PC-9 (cell line): ENCODE measurements at regions not wholly inside any gene's neighbourhood (a gene's known extent, or its start where the extent isn't known, plus 50 kb on each side); places are given as distances from the start of the nearest gene placed in this dataset.

Experiments
- EZH2 ChIP-seq: fragments of 200-600 bp; sonication (generic); IDR thresholded peaks from 2 replicates; pipeline ENCODE4 v1.8.0; 2017; ENCODE audit warnings: antibody characterized with exemption, low read depth
- TF ChIP-seq, protein P1 (sequence below): fragments of 200-600 bp; sonication (generic); conservative IDR thresholded peaks from 2 replicates; pipeline ENCODE4 v1.6.1; 2017; ENCODE audit warnings: mixed run types, antibody characterized with exemption, mild to moderate bottlenecking, moderate library complexity

DNA sequence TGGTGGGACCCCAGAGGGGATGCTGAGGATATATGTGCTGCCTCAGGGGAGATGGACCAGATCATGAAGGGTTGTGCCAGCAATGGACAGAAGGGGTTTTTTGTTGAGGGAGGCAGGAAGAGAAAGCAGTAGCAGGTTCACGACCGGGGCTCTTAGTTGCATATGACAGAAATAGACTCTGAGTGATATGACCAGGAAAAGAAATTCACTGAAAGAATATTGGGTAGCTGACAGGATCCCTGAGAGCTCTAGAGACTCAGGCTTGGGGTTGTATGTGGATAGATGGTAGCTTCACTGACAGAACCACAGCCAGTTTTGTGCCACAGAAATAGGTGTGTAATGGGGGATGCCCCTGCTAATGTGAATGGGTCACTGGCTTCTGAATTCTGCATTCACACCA, 241.6 kb downstream of the ZNF621 start:
- TF ChIP-seq, protein P1, sequence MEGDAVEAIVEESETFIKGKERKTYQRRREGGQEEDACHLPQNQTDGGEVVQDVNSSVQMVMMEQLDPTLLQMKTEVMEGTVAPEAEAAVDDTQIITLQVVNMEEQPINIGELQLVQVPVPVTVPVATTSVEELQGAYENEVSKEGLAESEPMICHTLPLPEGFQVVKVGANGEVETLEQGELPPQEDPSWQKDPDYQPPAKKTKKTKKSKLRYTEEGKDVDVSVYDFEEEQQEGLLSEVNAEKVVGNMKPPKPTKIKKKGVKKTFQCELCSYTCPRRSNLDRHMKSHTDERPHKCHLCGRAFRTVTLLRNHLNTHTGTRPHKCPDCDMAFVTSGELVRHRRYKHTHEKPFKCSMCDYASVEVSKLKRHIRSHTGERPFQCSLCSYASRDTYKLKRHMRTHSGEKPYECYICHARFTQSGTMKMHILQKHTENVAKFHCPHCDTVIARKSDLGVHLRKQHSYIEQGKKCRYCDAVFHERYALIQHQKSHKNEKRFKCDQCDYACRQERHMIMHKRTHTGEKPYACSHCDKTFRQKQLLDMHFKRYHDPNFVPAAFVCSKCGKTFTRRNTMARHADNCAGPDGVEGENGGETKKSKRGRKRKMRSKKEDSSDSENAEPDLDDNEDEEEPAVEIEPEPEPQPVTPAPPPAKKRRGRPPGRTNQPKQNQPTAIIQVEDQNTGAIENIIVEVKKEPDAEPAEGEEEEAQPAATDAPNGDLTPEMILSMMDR, result no peak
- no peak for TF ChIP-seq EZH2
